NCI-H1048 (cell line): ENCODE measurements at regions not wholly inside any gene's neighbourhood (a gene's known extent, or its start where the extent isn't known, plus 50 kb on each side); places are given as distances from the start of the nearest gene placed in this dataset.
"Not testable (repeated sequence)": the region's sequence is repeated elsewhere in the genome, so short reads cannot be mapped to it uniquely, and the experiment has no call there.

Experiments
- DNase-seq: peaks from one replicate; lab custom pipeline; 2025; lab: John Stamatoyannopoulos, UW

- no peak for DNase-seq
Measured at GRCh38 chr2:22355816-22356433, 1029.1 kb upstream of the KLHL29 start.

GRCh38 chr2:22359071-22359672 is 1025.8 kb upstream of the KLHL29 start:
- no peak for DNase-seq

DNA sequence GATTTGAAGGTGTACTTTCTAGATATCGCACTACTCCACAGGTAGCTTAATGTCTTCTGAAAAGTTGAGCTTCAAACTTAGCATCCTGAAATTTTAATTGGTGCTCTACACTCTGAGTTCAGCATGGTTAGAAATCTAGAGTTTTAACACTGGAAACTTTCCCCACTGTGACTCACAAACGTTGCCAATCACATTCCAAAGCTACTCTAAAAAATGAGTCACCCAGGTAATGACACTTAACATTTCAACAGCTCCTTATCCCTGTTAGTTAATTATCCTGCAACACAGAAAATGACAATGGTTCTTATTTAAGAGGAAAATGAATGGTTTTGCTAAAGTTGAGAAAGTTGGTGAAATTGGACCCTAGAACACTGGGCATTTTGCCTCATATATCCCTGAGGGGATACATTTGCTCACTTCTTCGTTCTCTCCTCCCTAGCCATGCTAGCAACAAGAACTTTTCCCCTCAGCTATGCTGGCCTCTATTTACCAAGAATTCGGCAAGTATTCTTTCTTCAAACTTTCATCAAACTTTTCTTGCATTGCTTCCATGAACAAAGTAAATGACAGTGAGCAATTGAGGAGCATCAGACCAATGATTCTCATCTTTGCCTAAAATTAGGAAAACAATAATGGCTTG is 1024.1 kb upstream of the KLHL29 start:
- no peak for DNase-seq

GRCh38 chr2:22361571-22361970 is 1023.4 kb upstream of the KLHL29 start:
- DNase-seq, result no peak

- no peak for DNase-seq
Measured at GRCh38 chr2:22375096-22375495, 1009.9 kb upstream of the KLHL29 start.

- DNase-seq, result no peak
Measured at GRCh38 chr2:22377268-22377667, 1007.7 kb upstream of the KLHL29 start.

DNA sequence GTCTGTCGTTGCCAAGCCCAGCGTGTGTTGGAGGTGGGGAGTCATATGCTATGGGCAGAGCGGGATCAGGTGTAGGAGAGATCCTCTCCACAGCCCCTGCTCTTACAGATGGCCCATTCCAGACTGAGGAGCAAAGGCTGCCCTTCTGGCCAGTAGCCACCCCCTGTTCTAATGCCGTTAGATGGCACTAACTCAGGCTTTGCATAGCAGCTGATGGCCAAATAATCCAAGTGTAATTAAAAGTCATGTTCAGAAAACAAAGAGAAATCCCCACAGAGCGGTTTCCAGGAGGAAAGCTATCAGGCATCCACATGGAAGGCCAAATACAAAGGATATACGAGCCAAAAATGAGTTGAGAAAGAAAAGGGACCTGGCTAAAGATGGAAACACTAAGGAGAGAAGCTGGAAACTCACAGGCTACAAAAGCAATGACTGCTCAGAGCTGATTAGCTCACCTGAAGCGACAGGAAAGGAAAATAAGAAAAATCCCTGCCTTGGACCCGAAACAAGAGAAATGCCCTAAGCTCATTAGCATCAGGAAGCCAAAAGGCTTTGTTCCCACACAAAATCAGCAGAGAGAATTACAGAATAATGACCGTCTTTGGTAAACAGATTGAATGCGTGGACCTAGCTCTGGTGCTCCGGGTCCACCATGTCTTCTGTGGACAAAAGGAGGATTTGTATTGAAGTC is 1002.4 kb upstream of the KLHL29 start:
- DNase-seq, result no peak

GRCh38 chr2:22397847-22398246 is 987.1 kb upstream of the KLHL29 start:
- no peak for DNase-seq

DNA sequence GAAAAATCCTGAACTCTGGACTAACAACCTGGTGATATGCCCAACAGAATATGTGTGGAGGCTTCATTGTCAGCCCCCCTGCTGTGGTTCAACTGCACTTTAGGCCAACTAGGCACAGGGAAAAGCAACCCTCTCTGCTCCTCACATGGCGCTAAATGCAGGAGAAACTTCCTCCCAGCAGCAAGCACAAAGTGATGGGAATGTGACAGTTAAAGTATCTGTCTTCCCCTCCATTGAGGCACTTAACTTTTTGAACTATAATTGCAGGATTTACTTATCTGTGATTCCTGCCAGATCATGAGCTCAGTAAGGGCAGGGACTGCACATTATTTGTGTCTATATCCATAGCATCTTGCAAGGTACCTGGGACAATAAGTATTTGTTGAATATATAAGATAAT is 981.2 kb upstream of the KLHL29 start:
- DNase-seq, result no peak

- DNase-seq, result no peak
Measured at GRCh38 chr2:22406625-22407024, 978.4 kb upstream of the KLHL29 start.

DNA sequence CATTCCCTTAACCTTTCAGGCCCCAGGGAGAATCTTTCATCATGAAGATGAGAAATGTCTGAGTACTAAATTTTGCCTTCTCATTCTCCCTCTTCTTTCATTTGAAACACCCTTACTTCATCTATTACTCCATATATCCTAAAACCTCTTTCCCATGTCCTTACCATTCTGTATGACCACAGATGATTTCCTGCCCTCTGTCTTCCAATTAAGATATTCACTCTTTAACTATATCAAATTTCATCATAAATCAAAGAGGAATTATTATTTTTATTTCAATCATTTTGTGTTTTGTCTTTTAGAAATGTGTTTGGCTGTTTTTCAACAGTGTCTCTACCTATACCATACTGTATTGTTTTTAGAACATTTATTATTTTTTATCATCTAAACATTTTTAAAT is 964.9 kb upstream of the KLHL29 start:
- no peak for DNase-seq

GRCh38 chr2:22442051-22442450 is 942.9 kb upstream of the KLHL29 start:
- DNase-seq, result no peak

GRCh38 chr2:22444281-22444680 is 940.7 kb upstream of the KLHL29 start:
- no peak for DNase-seq

GRCh38 chr2:22449696-22450095 is 935.3 kb upstream of the KLHL29 start:
- DNase-seq, result no peak

- peak; percentile 54 for DNase-seq
Measured at GRCh38 chr2:22450831-22451230, 934.1 kb upstream of the KLHL29 start.

DNA sequence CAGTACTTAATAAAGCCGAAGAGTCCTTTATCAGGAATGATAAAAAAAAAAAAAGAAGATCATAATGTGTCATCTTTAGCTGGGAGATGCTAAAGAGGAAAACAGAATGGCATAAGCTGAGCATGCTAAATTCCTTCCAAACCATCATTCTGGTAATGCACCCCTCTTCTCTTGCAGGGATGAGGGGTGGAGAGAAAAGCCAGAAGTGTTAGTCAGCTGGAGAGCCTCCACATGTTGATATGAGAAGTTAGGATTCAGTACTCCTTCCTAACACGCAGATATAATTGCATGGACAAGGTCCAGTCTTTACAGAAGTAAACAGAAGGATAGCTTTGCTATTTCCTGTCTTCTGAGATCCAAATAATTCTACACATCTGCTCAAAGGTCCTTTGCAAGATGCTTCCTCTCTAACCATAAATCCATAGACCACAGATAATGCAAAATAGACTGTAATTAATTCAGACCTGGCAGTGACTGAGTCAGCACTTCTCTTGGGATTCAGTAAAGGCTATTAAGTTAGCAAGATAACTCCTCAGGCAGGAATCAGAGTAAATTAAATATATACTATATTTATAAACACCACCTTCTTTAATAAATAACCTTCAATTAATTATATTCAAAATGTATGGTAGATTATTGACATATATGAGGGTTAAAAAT is 930.0 kb upstream of the KLHL29 start:
- DNase-seq, result no peak

- no peak for DNase-seq
Measured at GRCh38 chr2:22458440-22458839, 926.5 kb upstream of the KLHL29 start.

DNA sequence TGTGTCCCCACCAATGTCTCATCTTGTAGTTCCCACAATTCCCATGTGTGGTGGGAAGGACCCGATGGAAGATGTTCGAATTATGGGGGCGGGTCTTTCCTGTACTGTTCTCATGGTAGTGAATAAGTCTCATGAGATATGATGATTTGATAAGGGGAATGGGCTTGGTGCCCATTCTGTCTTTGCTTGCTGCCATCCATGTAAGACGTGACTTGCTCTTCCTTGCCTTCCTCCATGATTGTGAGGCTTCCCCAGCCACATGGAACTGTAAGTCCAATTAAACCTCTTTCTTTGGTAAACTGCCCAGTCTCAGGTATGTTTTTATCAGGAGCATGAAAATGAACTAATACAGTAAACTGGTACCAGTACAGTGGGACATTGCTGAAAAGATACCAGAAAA is 909.9 kb upstream of the KLHL29 start:
- DNase-seq, result not testable (repeated sequence)

GRCh38 chr2:22478329-22478728 is 906.6 kb upstream of the KLHL29 start:
- DNase-seq, result no peak

DNA sequence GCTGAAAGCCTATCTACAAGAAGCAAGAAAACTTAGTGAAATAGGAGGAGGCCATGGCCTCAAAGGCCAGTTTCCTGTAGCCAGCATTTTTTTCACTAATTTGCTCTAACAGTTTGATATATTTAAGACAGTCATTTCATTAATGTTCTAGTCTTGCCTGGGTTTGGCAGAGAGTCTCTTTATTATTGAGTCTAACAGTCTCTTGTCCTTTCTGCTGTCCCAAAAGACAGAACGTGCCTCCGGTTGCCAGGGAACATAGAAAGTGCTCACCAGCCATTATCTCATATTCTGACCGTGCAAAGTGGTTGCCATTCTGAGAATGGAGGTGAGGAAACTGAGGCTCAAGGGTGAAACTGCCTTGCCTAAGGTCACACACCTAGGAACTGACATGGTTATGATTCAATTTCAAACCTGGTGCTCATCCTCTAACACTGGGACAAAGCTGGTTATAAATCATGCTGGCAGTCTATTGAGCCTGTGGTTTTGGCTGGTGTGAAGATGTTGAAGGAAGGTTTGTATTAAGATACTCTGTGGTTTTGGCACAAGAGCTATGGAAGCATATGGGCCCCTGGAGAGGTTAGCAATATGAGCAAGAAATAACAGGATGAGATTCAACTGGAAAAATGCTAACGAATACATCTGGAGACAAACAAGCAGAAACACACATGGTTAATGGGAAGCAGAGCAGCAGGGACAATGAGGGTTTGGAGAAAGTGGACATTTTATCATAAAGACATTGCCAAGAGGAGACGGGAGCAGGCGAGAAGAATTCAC is 903.3 kb upstream of the KLHL29 start:
- no peak for DNase-seq

GRCh38 chr2:22483036-22483435 is 901.9 kb upstream of the KLHL29 start:
- no peak for DNase-seq

DNA sequence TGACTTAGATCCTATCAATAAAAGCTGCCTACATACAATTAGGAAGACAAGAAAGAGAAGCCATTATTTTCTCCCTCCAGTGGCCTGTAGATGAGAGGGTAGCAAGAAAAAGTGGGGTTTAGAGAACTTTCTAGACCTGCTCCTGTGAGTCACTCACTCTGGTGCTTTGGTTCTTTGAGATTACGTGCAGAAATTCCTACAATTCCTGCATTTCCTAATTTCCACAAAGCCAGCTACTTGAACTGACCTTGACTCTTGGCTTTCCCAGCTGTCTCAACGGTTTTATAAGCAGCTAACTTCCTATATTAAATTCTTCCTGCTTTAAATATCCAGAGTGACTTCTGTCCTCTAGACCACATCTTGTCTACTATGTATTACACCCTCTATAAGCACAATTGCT is 899.5 kb upstream of the KLHL29 start:
- DNase-seq, result no peak
